ENCODE measurements at regions not wholly inside any gene's neighbourhood (a gene's known extent, or its start where the extent isn't known, plus 50 kb on each side); places are given as distances from the start of the nearest gene placed in this dataset.

DNA sequence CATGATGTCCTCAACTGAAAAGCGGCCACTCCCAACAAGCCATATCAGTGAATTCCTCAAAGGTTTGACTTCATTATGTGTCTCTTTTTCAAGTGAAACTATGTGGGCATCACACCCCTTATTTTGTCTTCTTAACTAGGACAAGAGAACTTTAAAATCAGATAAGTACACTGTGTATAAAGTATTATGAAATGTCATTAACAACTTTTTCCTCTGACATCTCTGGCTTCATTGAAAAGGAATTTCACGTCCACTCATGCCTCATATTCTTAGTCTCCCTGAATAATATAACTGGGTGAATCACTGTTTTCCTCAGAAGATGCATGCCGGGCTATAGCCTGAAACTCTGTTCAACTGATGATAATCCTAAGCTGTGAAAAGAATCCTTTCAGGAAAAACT is 415.8 kb downstream of the ACTL7B start:
- TF ChIP-seq POLR2AphosphoS5 (IDR thresholded peaks at IDR 0.05; ENCODE audit: low read depth) (no peak), EZH2 (IDR thresholded peaks at IDR 0.05; ENCODE audit: low read depth, unreplicated experiment) (no peak), EZH2phosphoT487 (IDR thresholded peaks at IDR 0.05; ENCODE audit: unreplicated experiment) (no peak), JUNB (IDR thresholded peaks at IDR 0.05; ENCODE audit: unreplicated experiment) (no peak), CREB1 (CRISPR knock-in tag; IDR thresholded peaks at IDR 0.05; ENCODE audit: low read depth) (no peak)
- TF ChIP-seq, protein P1, sequence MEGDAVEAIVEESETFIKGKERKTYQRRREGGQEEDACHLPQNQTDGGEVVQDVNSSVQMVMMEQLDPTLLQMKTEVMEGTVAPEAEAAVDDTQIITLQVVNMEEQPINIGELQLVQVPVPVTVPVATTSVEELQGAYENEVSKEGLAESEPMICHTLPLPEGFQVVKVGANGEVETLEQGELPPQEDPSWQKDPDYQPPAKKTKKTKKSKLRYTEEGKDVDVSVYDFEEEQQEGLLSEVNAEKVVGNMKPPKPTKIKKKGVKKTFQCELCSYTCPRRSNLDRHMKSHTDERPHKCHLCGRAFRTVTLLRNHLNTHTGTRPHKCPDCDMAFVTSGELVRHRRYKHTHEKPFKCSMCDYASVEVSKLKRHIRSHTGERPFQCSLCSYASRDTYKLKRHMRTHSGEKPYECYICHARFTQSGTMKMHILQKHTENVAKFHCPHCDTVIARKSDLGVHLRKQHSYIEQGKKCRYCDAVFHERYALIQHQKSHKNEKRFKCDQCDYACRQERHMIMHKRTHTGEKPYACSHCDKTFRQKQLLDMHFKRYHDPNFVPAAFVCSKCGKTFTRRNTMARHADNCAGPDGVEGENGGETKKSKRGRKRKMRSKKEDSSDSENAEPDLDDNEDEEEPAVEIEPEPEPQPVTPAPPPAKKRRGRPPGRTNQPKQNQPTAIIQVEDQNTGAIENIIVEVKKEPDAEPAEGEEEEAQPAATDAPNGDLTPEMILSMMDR (conservative IDR thresholded peaks at IDR 0.05; ENCODE audit: low read depth in 2 of 2): no peak
- TF ChIP-seq, protein P2, sequence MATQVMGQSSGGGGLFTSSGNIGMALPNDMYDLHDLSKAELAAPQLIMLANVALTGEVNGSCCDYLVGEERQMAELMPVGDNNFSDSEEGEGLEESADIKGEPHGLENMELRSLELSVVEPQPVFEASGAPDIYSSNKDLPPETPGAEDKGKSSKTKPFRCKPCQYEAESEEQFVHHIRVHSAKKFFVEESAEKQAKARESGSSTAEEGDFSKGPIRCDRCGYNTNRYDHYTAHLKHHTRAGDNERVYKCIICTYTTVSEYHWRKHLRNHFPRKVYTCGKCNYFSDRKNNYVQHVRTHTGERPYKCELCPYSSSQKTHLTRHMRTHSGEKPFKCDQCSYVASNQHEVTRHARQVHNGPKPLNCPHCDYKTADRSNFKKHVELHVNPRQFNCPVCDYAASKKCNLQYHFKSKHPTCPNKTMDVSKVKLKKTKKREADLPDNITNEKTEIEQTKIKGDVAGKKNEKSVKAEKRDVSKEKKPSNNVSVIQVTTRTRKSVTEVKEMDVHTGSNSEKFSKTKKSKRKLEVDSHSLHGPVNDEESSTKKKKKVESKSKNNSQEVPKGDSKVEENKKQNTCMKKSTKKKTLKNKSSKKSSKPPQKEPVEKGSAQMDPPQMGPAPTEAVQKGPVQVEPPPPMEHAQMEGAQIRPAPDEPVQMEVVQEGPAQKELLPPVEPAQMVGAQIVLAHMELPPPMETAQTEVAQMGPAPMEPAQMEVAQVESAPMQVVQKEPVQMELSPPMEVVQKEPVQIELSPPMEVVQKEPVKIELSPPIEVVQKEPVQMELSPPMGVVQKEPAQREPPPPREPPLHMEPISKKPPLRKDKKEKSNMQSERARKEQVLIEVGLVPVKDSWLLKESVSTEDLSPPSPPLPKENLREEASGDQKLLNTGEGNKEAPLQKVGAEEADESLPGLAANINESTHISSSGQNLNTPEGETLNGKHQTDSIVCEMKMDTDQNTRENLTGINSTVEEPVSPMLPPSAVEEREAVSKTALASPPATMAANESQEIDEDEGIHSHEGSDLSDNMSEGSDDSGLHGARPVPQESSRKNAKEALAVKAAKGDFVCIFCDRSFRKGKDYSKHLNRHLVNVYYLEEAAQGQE (IDR thresholded peaks at IDR 0.05; ENCODE audit: unreplicated experiment): no peak

Data from GM23338 (cell line).